ENCODE measurements at regions not wholly inside any gene's neighbourhood (a gene's known extent, or its start where the extent isn't known, plus 50 kb on each side); places are given as distances from the start of the nearest gene placed in this dataset.

DNA sequence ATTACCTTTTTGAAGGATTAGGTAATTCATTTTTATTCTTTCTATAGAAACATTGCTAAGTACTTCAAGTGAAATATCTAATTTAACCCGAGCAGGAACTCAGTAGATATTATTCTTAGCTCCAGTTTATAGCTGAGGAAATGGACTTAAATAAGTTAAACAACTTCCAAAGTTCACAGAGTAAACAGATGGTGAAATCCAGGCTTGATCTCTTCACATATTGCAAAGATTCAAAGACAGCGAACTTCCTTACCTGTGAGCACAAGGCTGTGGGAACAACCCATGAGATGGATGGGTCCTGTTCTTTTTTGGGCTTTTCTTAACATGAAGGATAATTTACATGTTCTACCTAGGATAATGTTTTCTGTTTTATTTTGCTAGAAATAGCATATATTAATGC, 439.0 kb downstream of the IRS1 start:
- Histone ChIP-seq H3K9ac (ENCODE audit: low read depth, low read length) (no peak overlapping the region), H3K9me3 (ENCODE audit: control insufficient read depth, insufficient read depth, low read length) (no peaks in the 10 kb centered on the region), H3K36me3 (ENCODE audit: insufficient read depth, low read length) (no peaks in the 10 kb centered on the region), H3K4me1 (ENCODE audit: insufficient read depth, low read length) (no peaks in the 10 kb centered on the region)

- Histone ChIP-seq H3K9ac (ENCODE audit: low read depth, low read length) (no peak overlapping the region), H3K36me3 (ENCODE audit: insufficient read depth, low read length) (no peaks in the 10 kb centered on the region), H3K4me1 (ENCODE audit: insufficient read depth, low read length) (no peaks in the 10 kb centered on the region), H3K9me3 (ENCODE audit: control insufficient read depth, insufficient read depth, low read length) (no peaks in the 10 kb centered on the region)
Measured at GRCh38 chr2:226358688-226359087, 440.9 kb downstream of the IRS1 start.

GRCh38 chr2:226357816-226358215, 441.8 kb downstream of the IRS1 start:
- no peaks in the 10 kb centered on the region for H3K36me3 ChIP-seq (ENCODE audit: insufficient read depth, low read length)
- no peaks in the 10 kb centered on the region for H3K9me3 ChIP-seq (ENCODE audit: control insufficient read depth, insufficient read depth, low read length)
- no peak overlapping the region for H3K9ac ChIP-seq (ENCODE audit: low read depth, low read length)
- no peaks in the 10 kb centered on the region for H3K4me1 ChIP-seq (ENCODE audit: insufficient read depth, low read length)

DNA sequence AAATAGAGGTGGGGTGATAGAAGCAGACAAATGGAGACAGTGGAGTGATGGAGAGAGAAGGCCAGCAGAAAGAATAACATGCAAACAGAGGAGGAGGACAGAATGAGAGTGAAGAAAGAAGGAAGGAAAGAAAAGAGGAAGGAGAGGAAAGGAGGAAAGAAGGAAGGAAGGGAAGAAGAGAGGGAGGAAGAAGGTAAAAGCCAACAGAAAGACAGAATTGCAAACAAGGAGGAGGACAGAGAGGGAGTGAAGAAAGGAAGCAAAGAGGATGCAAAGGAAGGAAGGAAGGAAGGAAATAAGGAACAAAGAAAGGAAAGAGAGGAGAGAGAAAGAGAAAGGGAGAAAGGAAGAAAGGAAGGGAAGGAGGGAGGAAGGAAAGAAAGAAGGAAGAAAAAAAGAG, 444.0 kb downstream of the IRS1 start:
- Histone ChIP-seq H3K4me1 (ENCODE audit: insufficient read depth, low read length) (no peaks in the 10 kb centered on the region), H3K9ac (ENCODE audit: low read depth, low read length) (no peak overlapping the region), H3K9me3 (ENCODE audit: control insufficient read depth, insufficient read depth, low read length) (no peaks in the 10 kb centered on the region), H3K36me3 (ENCODE audit: insufficient read depth, low read length) (no peaks in the 10 kb centered on the region)

DNA sequence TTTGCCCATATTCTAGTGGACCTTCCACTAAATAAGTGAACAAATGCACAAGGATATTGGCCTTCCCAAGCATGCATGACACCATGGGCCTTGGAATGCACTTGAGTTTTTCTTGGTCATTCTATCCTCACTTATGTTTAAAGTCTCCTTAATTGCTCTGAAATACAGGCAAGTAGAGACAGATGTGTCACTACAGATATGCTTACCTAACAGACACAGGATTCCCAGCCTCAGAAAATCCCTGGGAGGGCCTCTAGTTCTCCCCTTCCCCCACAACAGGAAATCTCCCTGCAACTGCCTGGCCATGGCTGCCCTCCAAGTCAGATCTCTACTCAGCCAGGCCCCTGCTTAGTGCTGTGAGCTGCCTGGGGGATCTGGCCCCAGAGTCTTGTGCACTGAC, 445.2 kb downstream of the IRS1 start:
- Histone ChIP-seq H3K36me3 (ENCODE audit: insufficient read depth, low read length) (no peaks in the 10 kb centered on the region), H3K9ac (ENCODE audit: low read depth, low read length) (no peak overlapping the region), H3K9me3 (ENCODE audit: control insufficient read depth, insufficient read depth, low read length) (no peaks in the 10 kb centered on the region), H3K4me1 (ENCODE audit: insufficient read depth, low read length) (no peaks in the 10 kb centered on the region)

DNA sequence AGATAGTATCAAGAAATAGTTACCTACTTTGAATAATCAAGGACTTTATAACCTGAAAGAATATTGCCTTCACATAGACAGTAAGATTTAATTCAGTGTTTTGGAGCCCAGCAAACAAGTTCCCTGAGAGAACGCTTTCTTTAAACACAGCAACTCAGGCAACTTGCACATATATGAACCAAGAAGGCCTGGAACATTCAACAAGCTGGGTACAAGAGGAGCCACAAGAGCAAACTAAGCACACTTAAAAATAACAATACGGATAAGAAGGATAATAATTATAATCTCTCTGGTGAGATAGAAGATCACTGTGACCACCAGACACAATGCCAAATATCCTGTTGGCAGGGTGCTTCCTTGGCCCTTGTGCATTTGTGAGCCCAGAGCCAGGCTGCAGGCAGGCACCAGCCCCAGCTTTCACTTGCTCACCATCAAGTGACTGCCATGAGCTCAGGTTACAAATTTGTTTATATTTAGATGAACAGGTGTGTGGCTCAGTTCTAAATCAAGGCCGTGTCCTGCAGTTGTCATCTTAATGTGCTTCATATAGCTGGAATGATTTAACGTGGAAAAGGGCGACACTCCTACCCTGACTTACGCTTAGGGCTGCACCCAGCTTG, 446.6 kb downstream of the IRS1 start:
- no peaks in the 10 kb centered on the region for H3K36me3 ChIP-seq (ENCODE audit: insufficient read depth, low read length)

GRCh38 chr2:226351711-226352110, 447.9 kb downstream of the IRS1 start:
- H3K9ac ChIP-seq (ENCODE audit: low read depth, low read length), result no peak overlapping the region
- no peaks in the 10 kb centered on the region for H3K36me3 ChIP-seq (ENCODE audit: insufficient read depth, low read length)
- no peaks in the 10 kb centered on the region for H3K4me1 ChIP-seq (ENCODE audit: insufficient read depth, low read length)
- H3K9me3 ChIP-seq (ENCODE audit: control insufficient read depth, insufficient read depth, low read length), result no peaks in the 10 kb centered on the region

More for the DNA sequence above, 446.6 kb downstream of the IRS1 start:
- Histone ChIP-seq H3K9me3 (ENCODE audit: control insufficient read depth, insufficient read depth, low read length) (no peaks in the 10 kb centered on the region), H3K9ac (ENCODE audit: low read depth, low read length) (no peak overlapping the region), H3K4me1 (ENCODE audit: insufficient read depth, low read length) (no peaks in the 10 kb centered on the region)

DNA sequence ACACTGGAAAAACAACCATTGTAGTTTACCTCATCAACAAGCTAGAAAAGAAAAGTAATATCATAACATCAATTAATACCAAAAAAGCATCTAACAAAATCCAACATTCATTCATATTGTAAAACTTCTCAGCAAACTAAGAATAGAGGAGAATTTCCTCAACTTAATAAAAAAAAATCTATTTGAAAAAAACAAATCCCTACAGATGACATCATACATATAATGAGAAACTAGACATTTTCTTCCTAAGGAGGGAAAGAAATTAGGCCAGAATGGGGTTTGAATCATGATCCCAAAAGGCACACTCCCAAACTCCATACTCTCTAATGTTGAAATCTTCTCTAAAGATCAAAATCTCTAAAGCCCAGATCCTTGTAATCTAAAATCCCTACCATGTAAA, 460.0 kb downstream of the IRS1 start:
- Histone ChIP-seq H3K36me3 (ENCODE audit: insufficient read depth, low read length) (no peaks in the 10 kb centered on the region), H3K4me1 (ENCODE audit: insufficient read depth, low read length) (no peaks in the 10 kb centered on the region), H3K9me3 (ENCODE audit: control insufficient read depth, insufficient read depth, low read length) (no peaks in the 10 kb centered on the region), H3K9ac (ENCODE audit: low read depth, low read length) (no peak overlapping the region)

GRCh38 chr2:226338825-226339224, 460.8 kb downstream of the IRS1 start:
- H3K36me3 ChIP-seq (ENCODE audit: insufficient read depth, low read length), result no peaks in the 10 kb centered on the region
- H3K9me3 ChIP-seq (ENCODE audit: control insufficient read depth, insufficient read depth, low read length), result no peaks in the 10 kb centered on the region
- no peaks in the 10 kb centered on the region for H3K4me1 ChIP-seq (ENCODE audit: insufficient read depth, low read length)
- H3K9ac ChIP-seq (ENCODE audit: low read depth, low read length), result no peak overlapping the region

GRCh38 chr2:226337941-226338600, 461.5 kb downstream of the IRS1 start:
- H3K36me3 ChIP-seq (ENCODE audit: insufficient read depth, low read length), result no peaks in the 10 kb centered on the region
- no peaks in the 10 kb centered on the region for H3K9me3 ChIP-seq (ENCODE audit: control insufficient read depth, insufficient read depth, low read length)
- H3K9ac ChIP-seq (ENCODE audit: low read depth, low read length), result no peak overlapping the region
- H3K4me1 ChIP-seq (ENCODE audit: insufficient read depth, low read length), result no peaks in the 10 kb centered on the region

DNA sequence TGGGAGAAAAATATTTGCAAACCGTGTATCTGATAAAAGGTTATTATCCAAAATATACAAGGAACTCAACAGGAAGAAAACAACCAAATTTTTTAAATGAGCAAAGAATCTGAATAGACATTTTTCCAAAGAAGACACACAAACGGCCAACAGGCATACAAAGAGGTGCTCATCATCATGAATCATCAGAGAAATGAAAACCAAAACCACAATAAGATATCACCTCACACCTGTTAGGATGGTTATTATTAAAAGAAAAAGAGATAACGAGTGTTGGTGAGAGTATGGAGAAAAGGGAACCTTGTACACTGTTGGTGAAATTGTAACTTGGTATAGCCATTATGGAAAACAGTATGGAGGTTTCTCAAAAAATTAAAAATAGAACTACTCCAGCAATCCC, 463.3 kb downstream of the IRS1 start:
- Histone ChIP-seq H3K9ac (ENCODE audit: low read depth, low read length) (no peak overlapping the region), H3K36me3 (ENCODE audit: insufficient read depth, low read length) (no peaks in the 10 kb centered on the region), H3K9me3 (ENCODE audit: control insufficient read depth, insufficient read depth, low read length) (no peaks in the 10 kb centered on the region), H3K4me1 (ENCODE audit: insufficient read depth, low read length) (no peaks in the 10 kb centered on the region)

- Histone ChIP-seq H3K9ac (ENCODE audit: low read depth, low read length) (no peak overlapping the region), H3K4me1 (ENCODE audit: insufficient read depth, low read length) (no peaks in the 10 kb centered on the region), H3K9me3 (ENCODE audit: control insufficient read depth, insufficient read depth, low read length) (no peaks in the 10 kb centered on the region)
Measured at GRCh38 chr2:226334981-226335720, 464.5 kb downstream of the IRS1 start.

DNA sequence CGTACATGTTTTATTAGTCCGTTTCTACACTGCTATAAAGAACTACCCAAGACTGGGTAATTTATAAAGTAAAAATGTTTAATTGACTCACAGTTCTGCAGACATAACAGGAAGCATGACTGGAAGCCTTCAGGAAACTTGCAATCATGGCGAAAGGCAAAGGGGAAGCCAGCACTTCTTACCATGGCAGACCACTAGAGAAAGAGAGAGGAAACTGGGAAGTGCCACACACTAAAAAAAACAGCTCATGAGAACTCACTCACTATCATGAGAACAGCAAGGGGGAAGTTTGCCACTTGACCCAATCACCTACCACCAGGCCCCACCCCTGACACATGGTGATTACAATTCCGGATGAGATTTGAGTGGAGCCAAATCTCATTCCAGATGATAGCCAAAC, 466.2 kb downstream of the IRS1 start:
- Histone ChIP-seq H3K4me1 (ENCODE audit: insufficient read depth, low read length) (no peaks in the 10 kb centered on the region), H3K9ac (ENCODE audit: low read depth, low read length) (no peak overlapping the region), H3K36me3 (ENCODE audit: insufficient read depth, low read length) (no peaks in the 10 kb centered on the region), H3K9me3 (ENCODE audit: control insufficient read depth, insufficient read depth, low read length) (no peaks in the 10 kb centered on the region)

More at GRCh38 chr2:226334981-226335720, 464.5 kb downstream of the IRS1 start:
- H3K36me3 ChIP-seq (ENCODE audit: insufficient read depth, low read length), result no peaks in the 10 kb centered on the region

- no peaks in the 10 kb centered on the region for H3K9me3 ChIP-seq (ENCODE audit: control insufficient read depth, insufficient read depth, low read length)
- H3K36me3 ChIP-seq (ENCODE audit: insufficient read depth, low read length), result no peaks in the 10 kb centered on the region
- no peak overlapping the region for H3K9ac ChIP-seq (ENCODE audit: low read depth, low read length)
- H3K4me1 ChIP-seq (ENCODE audit: insufficient read depth, low read length), result no peaks in the 10 kb centered on the region
Measured at GRCh38 chr2:226330206-226330605, 469.4 kb downstream of the IRS1 start.

DNA sequence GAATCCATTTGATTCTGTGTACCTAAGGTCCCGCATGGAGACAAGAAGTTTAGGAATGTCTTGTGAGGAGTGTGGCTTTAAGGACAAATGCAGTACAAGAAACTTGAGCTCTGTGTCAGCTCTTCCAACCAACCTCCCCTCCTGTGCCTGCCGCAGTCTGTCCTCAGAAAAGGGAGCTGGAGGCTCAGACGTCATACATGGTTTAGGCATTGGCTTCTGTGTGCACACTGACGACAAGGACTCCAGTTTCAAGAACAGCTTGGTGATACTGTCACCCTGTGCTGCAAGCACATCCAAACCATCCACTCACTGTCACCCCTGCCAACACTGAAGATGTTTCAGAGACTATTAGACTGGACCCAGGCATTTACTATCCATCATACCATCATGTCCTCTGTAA, 470.4 kb downstream of the IRS1 start:
- H3K9ac ChIP-seq (ENCODE audit: low read depth, low read length), result no peak overlapping the region
- no peaks in the 10 kb centered on the region for H3K4me1 ChIP-seq (ENCODE audit: insufficient read depth, low read length)
- H3K36me3 ChIP-seq (ENCODE audit: insufficient read depth, low read length), result no peaks in the 10 kb centered on the region
- no peaks in the 10 kb centered on the region for H3K9me3 ChIP-seq (ENCODE audit: control insufficient read depth, insufficient read depth, low read length)

All from ES-I3 (cell line).